ENCODE measurements at regions not wholly inside any gene's neighbourhood (a gene's known extent, or its start where the extent isn't known, plus 50 kb on each side); places are given as distances from the start of the nearest gene placed in this dataset.

DNA sequence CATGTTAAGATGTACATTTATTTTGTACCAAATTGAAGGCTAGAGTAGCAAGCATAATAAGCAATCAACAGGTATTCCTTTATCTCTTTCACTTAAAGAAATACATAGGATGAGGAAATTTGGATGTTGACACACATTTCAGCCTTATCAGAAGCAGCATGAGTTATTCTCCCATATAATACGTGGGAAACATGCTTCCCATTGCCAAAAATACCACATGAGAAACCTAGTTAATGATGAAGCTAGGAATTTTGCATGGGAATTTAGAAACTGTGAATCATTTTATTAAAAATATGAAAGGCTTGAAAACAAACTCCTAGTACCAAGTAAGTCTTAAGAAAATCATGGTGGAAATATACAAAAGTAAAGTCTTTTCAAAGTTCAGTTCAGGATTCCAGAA lies 751.8 kb downstream of the TSN start:
- no peak for DNase-seq (ENCODE audit: low spot score)

DNA sequence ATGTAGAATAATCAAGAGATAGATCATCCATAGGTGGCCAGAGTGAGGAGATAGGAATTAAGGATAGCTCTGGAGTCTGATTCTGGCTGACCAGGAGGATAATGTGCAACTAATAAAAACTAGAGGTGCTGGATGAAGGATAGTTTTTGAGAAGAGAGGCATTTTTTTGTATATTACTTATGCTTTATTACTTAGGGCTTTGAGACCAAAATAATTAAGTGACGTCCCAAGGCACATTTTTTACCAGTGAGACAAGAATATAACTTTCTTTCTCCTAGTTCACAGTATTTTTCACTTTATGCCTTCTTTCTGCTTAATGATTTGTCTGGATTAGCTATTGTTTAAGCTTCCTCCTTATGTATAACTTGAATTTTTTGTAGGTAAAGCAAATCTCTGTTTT lies 756.6 kb downstream of the TSN start:
- DNase-seq (ENCODE audit: low spot score): no peak

DNA sequence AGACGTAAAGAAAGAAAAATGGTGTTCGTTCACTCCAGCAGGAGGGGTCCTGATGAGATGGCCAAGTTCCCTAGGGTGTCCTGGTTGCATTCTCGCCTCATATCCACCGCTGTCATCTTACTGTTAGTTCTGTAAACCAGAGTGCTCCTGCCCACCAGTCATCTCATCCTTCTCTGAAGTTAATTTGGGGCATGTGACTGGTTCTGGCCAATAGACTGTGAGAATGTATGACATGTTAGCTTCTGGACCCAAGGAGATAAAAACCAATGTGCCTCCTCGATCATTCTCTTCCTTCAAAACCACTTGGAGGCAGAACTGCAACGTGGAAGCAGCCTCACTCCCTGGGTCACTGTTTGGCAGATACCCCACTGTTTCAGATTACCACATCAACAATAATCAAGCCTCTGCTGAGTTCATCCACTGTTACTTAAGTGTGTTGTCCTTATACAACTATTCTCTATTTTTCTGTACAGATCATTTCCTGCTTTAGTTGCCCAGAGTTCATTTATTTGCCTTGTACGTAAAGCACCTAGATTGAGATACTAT lies 759.1 kb downstream of the TSN start:
- DNase-seq (ENCODE audit: low spot score): no peak

DNA sequence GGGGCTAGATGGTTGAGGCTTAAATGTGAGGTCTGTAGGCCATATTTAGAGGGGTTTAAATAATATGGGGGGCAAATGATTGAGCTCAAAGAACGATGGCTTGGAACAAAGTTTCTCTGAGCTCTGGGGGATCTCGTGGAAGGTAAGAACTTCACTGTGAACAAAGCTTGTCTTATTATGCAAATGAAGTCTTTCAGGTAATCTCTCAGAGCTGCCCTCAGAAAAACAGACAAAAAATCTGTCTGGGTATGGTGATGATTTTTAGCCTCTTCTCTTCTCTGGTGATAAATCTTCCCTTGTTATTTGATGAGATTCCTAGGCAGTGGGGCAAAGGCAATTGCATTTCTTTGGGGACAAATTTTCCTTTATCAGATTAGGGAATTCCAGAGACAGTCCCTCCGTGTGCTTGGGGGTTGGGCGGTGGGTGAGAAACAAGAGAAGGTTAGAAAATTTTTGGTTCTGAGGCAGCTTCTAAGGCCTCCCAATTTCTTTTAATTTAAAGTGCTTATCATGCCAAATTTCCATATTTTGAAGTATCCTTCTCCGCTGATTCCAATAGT lies 760.4 kb downstream of the TSN start:
- no peak for DNase-seq (ENCODE audit: low spot score)

DNA sequence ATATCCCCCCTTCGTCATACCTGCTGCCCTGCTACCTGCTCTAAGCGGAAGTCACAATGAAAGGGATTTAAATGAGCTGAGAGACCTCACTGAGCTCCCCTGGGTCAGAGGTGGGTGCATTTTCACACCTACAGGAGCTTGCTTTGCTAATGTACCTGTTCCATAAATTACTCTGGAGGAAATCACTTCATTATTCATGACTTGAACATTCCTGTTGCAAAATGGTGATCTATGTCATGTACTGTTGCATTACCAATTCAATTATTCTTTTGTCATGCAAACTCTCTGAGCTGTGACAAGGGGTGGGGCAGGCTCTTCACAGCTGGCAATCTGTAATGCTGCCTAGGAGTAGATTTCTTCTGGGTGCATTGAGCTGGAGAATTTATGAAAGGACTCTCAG lies 761.3 kb downstream of the TSN start:
- no peak for DNase-seq (ENCODE audit: low spot score)

DNA sequence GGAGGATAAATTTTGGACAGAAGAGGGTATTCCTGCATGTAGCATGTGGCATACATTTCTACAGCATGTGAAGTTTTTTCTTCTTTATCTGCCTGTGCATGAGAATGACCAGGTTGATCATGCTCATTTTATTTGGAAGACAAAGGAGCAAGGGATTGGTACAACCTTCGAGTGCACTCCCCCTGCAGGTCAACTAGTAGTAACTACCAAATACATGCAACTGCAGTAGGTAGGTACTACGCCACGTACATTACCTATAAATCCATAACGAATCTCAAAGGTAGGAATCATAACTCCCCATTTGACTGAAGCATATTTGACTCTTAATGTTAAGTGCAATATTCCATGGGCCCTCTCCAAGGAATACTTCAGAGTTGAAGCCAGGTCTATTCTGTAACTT lies 763.9 kb downstream of the TSN start:
- DNase-seq (ENCODE audit: low spot score): no peak

DNA sequence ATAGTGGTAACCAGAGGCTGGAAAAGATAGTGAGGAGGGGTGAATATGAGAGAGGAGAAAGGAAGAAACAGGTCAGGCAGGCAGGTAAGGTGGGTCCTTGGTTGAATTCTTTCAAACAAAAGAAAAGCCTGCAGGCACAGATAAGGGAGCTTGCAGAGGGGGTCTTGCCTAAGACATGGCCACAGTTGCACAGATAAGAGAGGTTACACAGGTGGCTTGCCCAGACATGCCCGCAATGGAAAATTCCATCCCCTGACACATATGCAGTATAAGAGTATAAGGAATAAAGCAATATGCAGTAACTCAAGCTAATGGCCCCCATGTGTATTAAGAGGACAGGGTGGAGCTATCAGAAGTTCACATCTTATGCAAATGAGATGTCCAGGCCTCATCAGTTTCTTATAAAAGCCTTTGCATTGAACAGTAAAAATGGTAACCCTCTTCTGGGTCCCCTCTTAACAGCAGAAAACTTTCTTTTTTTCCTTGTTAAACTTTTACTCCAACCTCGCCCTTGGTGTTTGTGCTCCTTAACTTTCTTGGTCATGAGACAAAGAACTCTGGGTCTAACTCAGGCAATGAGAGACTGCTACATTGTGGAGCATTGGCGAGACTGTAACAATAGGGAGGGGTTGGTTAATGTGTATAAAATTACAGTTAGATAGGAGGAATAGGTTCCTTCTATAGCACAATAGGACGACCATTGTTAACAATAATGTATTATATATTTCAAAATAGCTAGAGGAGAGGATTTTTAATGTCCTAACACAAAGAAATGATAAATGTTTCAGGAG lies 764.6 kb downstream of the TSN start:
- no peak for DNase-seq (ENCODE audit: low spot score)

DNA sequence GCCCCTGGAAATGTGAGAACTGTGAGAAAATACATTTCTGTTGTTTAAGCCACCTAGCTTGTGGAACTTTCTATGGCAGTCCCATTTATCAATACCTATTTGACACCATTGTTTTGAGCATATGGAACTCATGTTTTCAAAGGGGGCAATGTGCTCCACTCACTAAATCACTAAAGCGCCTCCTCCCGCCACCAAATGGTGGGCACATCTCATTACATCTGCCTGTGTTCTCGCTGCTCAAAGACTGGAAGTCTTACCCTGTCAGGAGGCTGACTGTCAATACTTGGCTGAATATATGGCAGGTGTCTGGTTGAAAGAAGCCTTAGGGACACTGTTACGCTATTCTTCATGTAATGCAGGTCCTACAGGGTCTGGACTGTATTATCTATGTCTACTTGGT lies 767.7 kb downstream of the TSN start:
- DNase-seq (ENCODE audit: low spot score): no peak

DNA sequence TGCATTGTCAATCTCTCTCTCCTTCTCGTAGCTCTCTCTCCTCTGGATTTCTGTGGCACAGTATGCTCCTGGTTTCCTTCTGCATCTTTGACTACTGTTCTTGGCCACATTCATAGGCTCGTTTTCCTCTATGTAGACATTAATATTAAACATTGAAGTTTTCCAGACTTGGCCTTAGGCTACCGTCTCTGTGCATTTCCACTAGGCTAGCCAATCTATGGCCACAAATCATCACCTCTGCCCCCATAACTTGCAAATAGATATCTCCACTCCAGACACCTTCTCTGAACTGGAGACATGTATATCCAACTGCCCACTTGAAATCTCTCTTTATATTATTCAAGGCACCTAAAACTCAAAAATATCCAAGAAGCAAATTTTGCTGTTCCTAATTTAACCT lies 768.5 kb downstream of the TSN start:
- DNase-seq (ENCODE audit: low spot score): no peak

DNA sequence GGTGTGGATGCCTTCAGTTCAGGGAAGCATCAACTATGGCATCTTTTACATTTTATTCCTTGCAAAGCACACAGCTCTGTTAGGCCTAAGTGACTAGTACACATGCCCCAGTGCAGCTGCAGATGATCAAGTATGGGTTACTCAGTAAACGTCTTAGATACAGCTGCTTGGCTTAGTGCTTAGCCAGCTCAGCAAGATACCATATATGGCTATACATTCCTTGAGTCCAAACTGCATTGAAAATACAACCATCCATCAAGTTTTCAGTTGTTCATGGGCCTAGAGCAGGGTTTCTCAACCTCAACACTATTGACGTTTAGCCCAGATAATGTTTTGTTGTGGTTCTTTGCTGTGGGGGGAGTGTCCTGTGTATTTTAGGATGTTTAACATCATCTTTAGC lies 769.9 kb downstream of the TSN start:
- no peak for DNase-seq (ENCODE audit: low spot score)

DNA sequence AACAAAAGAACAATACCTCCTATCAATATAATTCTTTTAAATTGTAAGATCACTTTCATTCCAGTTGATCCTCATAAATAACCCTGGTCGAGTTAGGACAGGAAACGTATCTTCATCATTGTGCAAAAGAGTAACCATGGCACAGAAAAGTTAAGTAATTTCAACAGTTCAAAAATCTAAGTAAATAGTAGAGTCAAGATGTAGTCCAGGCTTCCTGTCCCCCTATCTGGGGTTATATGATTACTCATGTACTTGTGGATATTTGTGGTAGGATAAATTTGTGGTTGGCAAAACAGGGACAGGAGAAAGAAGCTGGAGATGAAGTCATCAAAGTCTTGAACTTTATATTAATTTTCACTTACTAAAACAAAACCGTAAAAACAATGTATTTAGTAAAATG lies 772.6 kb downstream of the TSN start:
- DNase-seq (ENCODE audit: low spot score): no peak

DNA sequence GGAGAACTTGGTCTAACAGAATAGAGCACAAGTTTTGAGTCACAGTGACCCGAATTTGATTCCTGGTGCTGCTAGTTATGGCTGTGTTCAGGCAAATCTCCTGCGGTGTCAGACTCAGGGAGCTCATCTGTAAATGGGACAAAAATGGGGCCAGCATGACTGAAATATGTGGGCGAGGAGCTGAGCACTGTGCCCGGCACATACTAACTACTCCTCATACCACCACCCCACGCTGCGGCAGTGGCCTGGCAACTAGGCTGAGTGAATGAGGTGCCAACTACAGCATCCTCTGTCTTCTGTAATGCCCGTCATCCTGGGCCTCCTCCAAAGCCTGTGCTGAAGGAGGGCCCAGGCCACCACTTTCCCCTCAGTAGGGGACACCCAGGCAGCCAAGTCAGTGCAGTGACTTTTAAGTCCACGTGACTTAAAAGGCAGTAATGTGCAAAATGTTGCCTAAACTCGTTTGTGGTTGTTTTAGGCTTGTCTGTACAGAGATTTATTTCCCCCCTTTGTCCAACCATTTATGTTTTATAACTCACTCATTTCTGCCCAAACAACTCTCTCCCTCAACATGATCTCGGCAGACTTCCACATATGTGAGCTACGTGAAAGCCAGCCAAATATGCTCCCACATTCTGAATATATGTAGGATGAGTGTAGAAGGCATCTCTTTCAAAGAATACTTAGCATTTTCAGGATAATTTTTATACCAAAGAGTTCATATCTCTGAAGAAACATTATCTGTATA lies 773.7 kb downstream of the TSN start:
- no peak for DNase-seq (ENCODE audit: low spot score)

DNA sequence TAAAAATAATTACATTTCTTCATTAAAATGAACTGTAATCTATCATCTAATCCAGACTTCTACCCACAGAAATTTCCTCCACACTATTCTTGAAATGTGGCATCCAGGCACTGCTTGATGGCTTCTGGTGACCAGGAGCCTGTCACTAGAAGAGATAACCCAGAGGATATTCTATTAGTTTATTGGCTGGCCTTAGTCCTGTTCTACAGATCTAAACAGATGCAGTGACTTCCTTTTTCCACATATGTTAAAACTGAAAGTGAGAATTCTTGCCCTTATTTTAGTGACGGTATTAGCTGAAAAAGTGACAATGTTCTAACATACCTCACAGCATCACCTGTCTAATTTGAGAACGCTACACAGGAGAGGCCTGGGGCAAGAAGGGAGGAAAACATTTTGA lies 775.4 kb downstream of the TSN start:
- no peak for DNase-seq (ENCODE audit: low spot score)

DNA sequence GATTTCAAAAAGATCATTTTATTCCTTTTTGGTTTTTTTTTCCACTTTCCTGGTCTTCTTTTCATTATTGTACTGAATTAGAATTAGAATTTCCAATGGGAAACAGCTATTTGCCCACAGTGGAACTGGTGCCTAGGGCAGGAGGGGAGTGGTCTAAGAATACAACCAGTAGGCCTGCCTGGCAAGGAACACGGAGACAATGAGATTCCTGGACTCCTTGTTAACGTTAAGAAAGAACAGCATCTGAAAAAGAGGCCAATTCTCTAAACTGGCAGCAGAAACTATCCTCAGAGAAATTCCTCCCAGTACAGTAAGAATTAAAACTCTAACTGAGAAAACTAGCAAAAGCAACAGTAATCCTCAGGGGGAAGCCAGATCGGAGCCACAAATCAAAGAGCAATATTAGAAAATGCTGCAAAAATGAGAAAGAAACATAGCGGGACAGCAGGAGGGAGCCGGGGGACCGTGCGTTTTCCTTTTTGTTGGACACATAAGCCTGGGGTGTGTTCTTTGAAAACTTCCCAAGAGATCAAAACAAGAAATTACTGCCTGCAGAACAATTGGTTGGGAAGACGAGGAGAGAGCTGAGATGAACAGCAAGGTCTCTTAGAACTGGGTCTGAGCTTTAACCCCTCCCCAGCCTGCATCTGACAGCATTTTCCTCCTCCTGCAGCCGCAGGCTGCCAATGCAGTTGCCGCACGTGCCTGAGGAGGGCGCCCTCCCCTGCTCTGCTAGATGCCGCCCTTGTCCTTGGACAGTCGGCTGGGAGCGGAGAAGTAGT lies 776.0 kb downstream of the TSN start:
- no peak for DNase-seq (ENCODE audit: low spot score)

DNA sequence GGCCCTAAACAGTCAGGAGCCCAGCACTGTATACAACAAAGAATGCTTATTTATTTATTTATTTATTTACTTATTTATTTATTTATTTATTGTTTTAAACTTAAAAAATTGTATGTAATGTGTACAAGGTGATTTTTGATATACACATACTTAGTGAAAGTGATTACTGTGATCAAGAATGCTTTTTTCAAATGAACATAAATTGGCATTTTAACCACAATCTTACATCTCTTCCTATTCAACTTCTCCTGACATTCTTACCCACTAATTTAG lies 776.6 kb downstream of the TSN start:
- no peak for DNase-seq (ENCODE audit: low spot score)

DNA sequence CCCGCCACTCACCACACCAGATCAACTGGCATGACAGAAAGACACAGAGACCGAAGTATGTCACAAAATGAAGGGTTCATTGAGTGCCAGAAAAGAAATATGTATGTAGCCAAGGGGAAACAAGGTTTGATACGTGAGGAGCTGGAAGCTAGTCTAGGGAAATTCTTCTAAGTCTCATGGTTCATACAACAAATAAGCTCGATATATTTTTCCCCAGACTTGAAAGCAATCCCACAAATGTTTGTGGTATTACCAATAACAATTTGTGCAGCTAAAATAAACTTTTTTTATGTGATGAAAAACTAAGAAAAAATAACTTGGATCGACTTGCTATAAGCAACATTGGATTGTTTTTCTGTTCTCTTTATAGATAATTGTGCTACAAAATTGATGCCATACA lies 777.0 kb downstream of the TSN start:
- DNase-seq (ENCODE audit: low spot score): no peak

DNA sequence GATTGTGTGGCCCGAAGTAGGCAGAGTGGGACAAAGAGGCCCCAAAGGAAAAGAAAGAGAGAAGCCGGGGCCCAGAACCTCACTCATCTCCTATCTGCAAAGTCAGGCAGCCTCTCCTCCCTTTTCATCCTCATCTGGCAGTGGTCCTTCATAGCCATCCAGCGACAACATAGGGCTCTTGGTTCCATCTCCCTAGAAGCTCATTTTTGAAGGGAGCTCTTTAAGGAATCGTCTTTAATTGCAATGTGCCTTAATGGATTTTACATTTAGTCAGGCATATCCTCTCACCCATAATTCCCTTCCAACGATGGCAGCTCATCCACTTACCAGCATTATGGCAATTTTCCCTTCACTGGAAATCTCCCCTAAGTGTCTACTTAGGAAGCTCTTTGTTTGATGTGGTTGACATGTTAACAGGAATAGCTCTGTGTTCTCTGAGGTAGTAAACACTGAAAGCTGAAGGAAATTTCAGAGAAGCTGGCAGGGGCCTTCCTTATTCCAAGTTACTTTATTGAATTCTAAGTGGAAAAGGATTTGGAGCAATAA lies 780.6 kb downstream of the TSN start:
- no peak for DNase-seq (ENCODE audit: low spot score)

DNA sequence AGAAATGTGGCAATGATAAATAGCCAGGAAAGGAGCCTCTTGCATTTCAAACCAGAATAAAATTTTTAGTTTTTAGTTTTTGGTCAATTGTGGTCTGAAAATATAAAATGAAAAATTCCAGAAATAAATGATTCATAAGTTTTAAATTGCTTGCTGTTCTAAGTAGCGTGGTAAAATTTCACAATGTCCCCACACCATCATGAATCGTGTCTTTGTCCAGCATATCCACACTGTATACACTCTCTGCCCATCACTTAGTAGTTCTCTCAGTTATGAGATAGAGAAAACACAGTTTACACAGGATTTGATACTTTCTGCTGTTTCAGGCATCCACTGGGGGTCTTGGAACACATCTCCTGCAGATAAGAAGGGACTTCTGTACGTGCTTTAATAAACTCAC lies 783.9 kb downstream of the TSN start:
- DNase-seq (ENCODE audit: low spot score): no peak

DNA sequence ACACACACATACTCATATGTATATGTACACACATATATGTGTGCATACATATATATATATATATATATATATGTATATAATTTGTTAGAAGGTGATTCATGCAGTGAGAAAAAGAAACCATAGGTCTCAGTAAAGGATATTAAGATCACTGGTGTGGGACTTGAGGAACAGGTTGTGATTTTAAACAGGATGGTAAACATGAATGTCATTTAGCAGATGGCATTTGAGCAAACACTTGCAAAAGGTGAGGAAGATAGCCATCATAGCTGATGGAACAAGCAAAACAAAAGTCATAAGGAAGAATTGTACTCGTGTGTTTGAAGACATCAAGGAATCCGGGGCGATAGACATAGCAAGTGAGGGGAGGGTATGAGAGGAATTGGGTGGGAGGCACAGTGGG lies 784.5 kb downstream of the TSN start:
- no peak for DNase-seq (ENCODE audit: low spot score)

DNA sequence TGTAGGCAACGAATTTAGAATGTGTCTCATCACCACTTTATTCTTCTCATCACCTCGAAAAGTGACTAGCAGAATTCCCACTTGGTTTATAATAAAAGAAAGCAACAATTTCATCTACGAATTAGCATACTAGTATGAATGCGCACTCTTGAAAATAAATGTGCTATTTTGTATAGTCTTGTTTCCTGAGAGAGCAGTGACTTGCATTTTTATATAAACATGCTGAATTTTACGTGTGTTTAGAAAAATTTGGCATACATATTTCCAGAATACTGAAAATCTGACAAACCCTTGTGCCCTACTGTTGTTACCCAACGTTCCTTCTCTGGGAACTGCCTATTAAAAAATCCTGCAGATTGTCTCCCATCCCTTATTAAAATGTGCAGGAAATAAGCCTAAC lies 786.8 kb downstream of the TSN start:
- DNase-seq (ENCODE audit: low spot score): no peak

DNA sequence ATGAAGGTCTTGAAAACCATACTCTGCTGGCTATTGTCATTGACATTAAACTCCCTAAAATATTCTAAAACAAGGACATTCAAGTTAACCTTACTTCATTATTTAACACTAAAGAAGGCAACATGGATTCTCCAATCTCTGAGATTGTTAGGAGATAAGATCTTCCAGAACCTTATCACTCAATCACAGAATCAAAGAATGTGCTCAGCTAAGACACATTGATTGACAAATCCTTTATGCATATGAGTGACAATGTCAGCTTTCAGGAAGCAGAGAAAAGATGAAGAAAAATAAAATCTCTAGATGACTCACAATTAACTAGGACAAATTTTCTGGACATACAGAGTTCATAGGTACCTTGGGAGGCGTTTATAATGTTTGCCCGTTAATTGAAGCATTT lies 787.2 kb downstream of the TSN start:
- no peak for DNase-seq (ENCODE audit: low spot score)

DNA sequence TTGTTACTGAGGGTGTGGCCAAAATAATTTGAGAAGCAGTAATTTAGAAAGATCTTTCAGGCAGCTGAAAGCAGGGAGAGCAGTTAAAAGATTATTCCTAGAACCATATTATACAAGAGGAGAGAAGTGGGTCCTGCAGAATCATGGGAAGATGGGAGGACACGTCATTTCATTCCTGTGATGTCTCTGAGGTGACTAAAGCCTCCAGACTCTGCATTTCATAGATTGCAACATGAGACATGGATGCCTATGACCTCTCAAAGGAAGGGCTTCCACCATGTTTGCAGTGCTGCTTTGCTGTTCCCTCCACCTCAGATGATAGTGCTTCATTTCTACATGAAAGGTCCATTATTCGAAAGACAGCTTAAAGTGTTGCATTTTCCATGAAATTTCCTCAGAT lies 788.4 kb downstream of the TSN start:
- DNase-seq (ENCODE audit: low spot score): no peak
